ENCODE measurements at regions not wholly inside any gene's neighbourhood (a gene's known extent, or its start where the extent isn't known, plus 50 kb on each side); places are given as distances from the start of the nearest gene placed in this dataset.

GRCh38 chr2:7456762-7457161 lies 539.5 kb downstream of the RNF144A start:
- no peaks in the 10 kb centered on the region for H3K36me3 ChIP-seq (ENCODE audit: insufficient read depth, low read length)
- no peak for TF ChIP-seq EZH2phosphoT487 (IDR thresholded peaks at IDR 0.05; ENCODE audit: borderline replicate concordance)
- TF ChIP-seq CTCF (conservative IDR thresholded peaks at IDR 0.05; ENCODE audit: low read length), result no peak

GRCh38 chr2:7458066-7458465 lies 540.9 kb downstream of the RNF144A start:
- Histone ChIP-seq H3K79me2 (ENCODE audit: insufficient read depth, low read length) (no peaks in the 10 kb centered on the region), H2AFZ (ENCODE audit: low read length) (no peak overlapping the region), H3K4me3 (ENCODE audit: low read length, poor library complexity, severe bottlenecking) (no peak overlapping the region), H3K36me3 (ENCODE audit: insufficient read depth, low read length) (no peaks in the 10 kb centered on the region), H3K27me3 (ENCODE audit: insufficient read depth, low read length, poor library complexity, severe bottlenecking) (no peaks in the 10 kb centered on the region), H3K4me2 (ENCODE audit: low read depth, low read length, poor library complexity, severe bottlenecking) (no peak overlapping the region), H3F3A (ENCODE audit: low read depth) (no peaks in the 10 kb centered on the region), H3K9me3 (ENCODE audit: insufficient read depth, low read depth, low read length) (0 out of 2 replicates have a peak, but pooled peaks cover 3% of the 10 kb centered on the region), H3K4me1 (ENCODE audit: insufficient read depth, low read length, poor library complexity, severe bottlenecking) (no peaks in the 10 kb centered on the region), H3K9ac (ENCODE audit: low read depth, low read length, poor library complexity, severe bottlenecking) (no peak overlapping the region), H4K20me1 (ENCODE audit: insufficient read depth, low read length, poor library complexity, severe bottlenecking) (no peaks in the 10 kb centered on the region), H3K9me2 (replicated peaks; ENCODE audit: low read depth, low read length) (no peaks in the 10 kb centered on the region)
- TF ChIP-seq CTCF (conservative IDR thresholded peaks at IDR 0.05; ENCODE audit: low read length), result no peak
- TF ChIP-seq EZH2phosphoT487 (IDR thresholded peaks at IDR 0.05; ENCODE audit: borderline replicate concordance), result no peak

More at GRCh38 chr2:7456762-7457161, 539.5 kb downstream of the RNF144A start:
- H3F3A ChIP-seq (ENCODE audit: low read depth), result no peaks in the 10 kb centered on the region
- no peak overlapping the region for H3K4me3 ChIP-seq (ENCODE audit: low read length, poor library complexity, severe bottlenecking)
- H2AFZ ChIP-seq (ENCODE audit: low read length), result no peak overlapping the region
- no peaks in the 10 kb centered on the region for H3K4me1 ChIP-seq (ENCODE audit: insufficient read depth, low read length, poor library complexity, severe bottlenecking)
- H3K79me2 ChIP-seq (ENCODE audit: insufficient read depth, low read length), result no peaks in the 10 kb centered on the region
- no peaks in the 10 kb centered on the region for H3K9me2 ChIP-seq (replicated peaks; ENCODE audit: low read depth, low read length)
- no peak overlapping the region for H3K9ac ChIP-seq (ENCODE audit: low read depth, low read length, poor library complexity, severe bottlenecking)
- H3K9me3 ChIP-seq (ENCODE audit: insufficient read depth, low read depth, low read length), result 0 out of 2 replicates have a peak, but pooled peaks cover 3% of the 10 kb centered on the region
- no peaks in the 10 kb centered on the region for H3K27me3 ChIP-seq (ENCODE audit: insufficient read depth, low read length, poor library complexity, severe bottlenecking)
- H4K20me1 ChIP-seq (ENCODE audit: insufficient read depth, low read length, poor library complexity, severe bottlenecking), result no peaks in the 10 kb centered on the region
- no peak overlapping the region for H3K4me2 ChIP-seq (ENCODE audit: low read depth, low read length, poor library complexity, severe bottlenecking)

- H2AFZ ChIP-seq (ENCODE audit: low read length), result no peak overlapping the region
- no peaks in the 10 kb centered on the region for H3K9me3 ChIP-seq (ENCODE audit: insufficient read depth, low read depth, low read length)
- H3K4me3 ChIP-seq (ENCODE audit: low read length, poor library complexity, severe bottlenecking), result no peak overlapping the region
- H3K9me2 ChIP-seq (replicated peaks; ENCODE audit: low read depth, low read length), result no peaks in the 10 kb centered on the region
- H3K4me2 ChIP-seq (ENCODE audit: low read depth, low read length, poor library complexity, severe bottlenecking), result no peak overlapping the region
- H3K4me1 ChIP-seq (ENCODE audit: insufficient read depth, low read length, poor library complexity, severe bottlenecking), result no peaks in the 10 kb centered on the region
- H3F3A ChIP-seq (ENCODE audit: low read depth), result no peaks in the 10 kb centered on the region
- no peak overlapping the region for H3K9ac ChIP-seq (ENCODE audit: low read depth, low read length, poor library complexity, severe bottlenecking)
- no peaks in the 10 kb centered on the region for H3K36me3 ChIP-seq (ENCODE audit: insufficient read depth, low read length)
- TF ChIP-seq CTCF (conservative IDR thresholded peaks at IDR 0.05; ENCODE audit: low read length) (no peak), EZH2phosphoT487 (IDR thresholded peaks at IDR 0.05; ENCODE audit: borderline replicate concordance) (no peak)
- no peaks in the 10 kb centered on the region for H3K27me3 ChIP-seq (ENCODE audit: insufficient read depth, low read length, poor library complexity, severe bottlenecking)
- H4K20me1 ChIP-seq (ENCODE audit: insufficient read depth, low read length, poor library complexity, severe bottlenecking), result no peaks in the 10 kb centered on the region
- no peaks in the 10 kb centered on the region for H3K79me2 ChIP-seq (ENCODE audit: insufficient read depth, low read length)
These were observed 550.7 kb downstream of the RNF144A start for GRCh38 chr2:7467782-7468447.

All from Loucy (cell line).